ENCODE measurements at regions not wholly inside any gene's neighbourhood (a gene's known extent, or its start where the extent isn't known, plus 50 kb on each side); places are given as distances from the start of the nearest gene placed in this dataset.
"Not testable (repeated sequence)": the region's sequence is repeated elsewhere in the genome, so short reads cannot be mapped to it uniquely, and the experiment has no call there.

DNA sequence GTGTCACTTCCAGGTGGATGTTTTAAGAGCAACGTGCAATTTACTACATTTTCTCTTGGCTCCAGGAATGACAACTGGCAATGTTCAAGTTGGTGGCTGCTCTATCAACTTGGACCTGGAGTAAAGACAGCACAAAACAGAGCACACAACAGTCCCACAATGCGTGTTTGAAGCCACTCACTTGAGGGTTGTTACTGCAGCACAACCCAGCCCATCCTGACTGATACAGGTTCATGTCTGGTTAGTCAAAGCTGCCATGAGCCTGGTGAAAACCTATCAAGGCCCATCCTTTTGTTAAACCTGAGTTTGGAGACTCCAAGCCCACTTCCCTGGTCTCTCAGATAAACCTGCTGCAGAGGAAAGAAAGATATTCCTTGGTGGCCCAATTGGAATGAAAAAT is 81.1 kb upstream of the LARP1 start:
- ChIA-PET POLR2A (no interaction called here), CTCF (no interaction called here)
- no peak for DNase-seq (ENCODE audit: extremely low spot score)
- TF ChIP-seq, protein P1, sequence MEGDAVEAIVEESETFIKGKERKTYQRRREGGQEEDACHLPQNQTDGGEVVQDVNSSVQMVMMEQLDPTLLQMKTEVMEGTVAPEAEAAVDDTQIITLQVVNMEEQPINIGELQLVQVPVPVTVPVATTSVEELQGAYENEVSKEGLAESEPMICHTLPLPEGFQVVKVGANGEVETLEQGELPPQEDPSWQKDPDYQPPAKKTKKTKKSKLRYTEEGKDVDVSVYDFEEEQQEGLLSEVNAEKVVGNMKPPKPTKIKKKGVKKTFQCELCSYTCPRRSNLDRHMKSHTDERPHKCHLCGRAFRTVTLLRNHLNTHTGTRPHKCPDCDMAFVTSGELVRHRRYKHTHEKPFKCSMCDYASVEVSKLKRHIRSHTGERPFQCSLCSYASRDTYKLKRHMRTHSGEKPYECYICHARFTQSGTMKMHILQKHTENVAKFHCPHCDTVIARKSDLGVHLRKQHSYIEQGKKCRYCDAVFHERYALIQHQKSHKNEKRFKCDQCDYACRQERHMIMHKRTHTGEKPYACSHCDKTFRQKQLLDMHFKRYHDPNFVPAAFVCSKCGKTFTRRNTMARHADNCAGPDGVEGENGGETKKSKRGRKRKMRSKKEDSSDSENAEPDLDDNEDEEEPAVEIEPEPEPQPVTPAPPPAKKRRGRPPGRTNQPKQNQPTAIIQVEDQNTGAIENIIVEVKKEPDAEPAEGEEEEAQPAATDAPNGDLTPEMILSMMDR (IDR thresholded peaks at IDR 0.05; ENCODE audit: control extremely low read depth, extremely low read depth, low read depth, missing control alignments) = no peak

DNA sequence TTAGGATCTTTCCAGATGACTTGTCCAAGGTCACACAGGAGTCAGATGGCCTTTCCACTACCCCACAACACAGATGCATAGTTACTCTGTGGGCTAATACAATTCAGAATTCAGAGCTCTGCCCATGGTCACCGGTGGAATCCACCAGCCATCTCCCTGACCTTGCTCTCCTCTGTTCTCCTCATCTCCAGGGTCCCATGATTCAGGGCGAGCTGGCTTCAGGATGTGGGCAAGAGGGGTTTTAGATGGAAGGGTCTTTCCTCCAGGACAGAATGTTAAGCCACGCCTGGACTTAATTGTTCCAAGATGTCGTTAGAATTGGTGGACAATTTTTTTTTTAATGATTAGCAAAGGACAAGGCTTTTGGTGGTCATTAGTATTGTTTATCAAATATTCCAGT is 81.7 kb upstream of the LARP1 start:
- TF ChIP-seq, protein P1 (IDR thresholded peaks at IDR 0.05; ENCODE audit: control extremely low read depth, extremely low read depth, low read depth, missing control alignments) = no peak
- CTCF ChIA-PET = no interaction called here
- POLR2A ChIA-PET = no interaction called here
- no peak for DNase-seq (ENCODE audit: extremely low spot score)

GRCh38 chr5:154669913-154670312 is 85.3 kb upstream of the LARP1 start:
- ChIA-PET POLR2A (interaction anchor here (0.6 kb wide), 1 partner anchor 13 kb away, joined by 5 read pairs; no protein-coding TSS in a partner anchor), CTCF (interaction anchor here (1.1 to 1.2 kb wide), 2 partner anchors 19 kb away, joined by 3 to 4 read pairs; no protein-coding TSS in a partner anchor)
- not testable (repeated sequence) for DNase-seq (ENCODE audit: extremely low spot score)

GRCh38 chr5:154669402-154669801 is 85.8 kb upstream of the LARP1 start:
- ChIA-PET POLR2A (interaction anchor here (0.6 kb wide), 1 partner anchor 427 kb away, joined by 3 read pairs; no protein-coding TSS in a partner anchor), CTCF (interaction anchor here (1.0 to 1.1 kb wide), 3 partner anchors 8 to 18 kb away, joined by 3 read pairs; no protein-coding TSS in a partner anchor)
- no peak for DNase-seq (ENCODE audit: extremely low spot score)
- TF ChIP-seq, protein P1 (IDR thresholded peaks at IDR 0.05; ENCODE audit: control extremely low read depth, extremely low read depth, low read depth, missing control alignments) = no peak

DNA sequence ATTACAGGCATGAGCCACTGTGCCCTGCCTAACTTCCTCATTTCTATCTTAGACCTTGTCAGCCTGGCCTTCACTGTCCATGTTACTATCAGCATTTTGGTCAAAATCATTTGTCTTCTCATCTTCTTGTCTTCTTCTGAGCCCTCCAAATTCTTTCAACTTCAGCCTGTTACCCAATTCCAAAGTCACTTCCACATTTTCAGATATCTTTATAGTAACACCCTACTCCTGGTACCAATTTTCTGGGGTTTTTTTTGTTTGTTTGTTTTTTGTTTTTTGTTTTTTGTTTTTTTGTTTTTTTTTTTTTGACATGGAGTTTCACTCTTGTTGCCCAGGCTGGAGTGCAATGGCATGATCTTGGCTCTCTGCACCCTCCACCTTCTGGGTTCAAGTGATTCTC is 90.3 kb upstream of the LARP1 start:
- TF ChIP-seq, protein P1 (IDR thresholded peaks at IDR 0.05; ENCODE audit: control extremely low read depth, extremely low read depth, low read depth, missing control alignments) = no peak
- ChIA-PET CTCF (no interaction called here), POLR2A (no interaction called here)
- DNase-seq (ENCODE audit: extremely low spot score) = no peak

- POLR2A ChIA-PET = no interaction called here
- TF ChIP-seq, protein P1 (IDR thresholded peaks at IDR 0.05; ENCODE audit: control extremely low read depth, extremely low read depth, low read depth, missing control alignments) = no peak
- DNase-seq (ENCODE audit: extremely low spot score) = no peak
- CTCF ChIA-PET = interaction anchor here (0.6 kb wide), 1 partner anchor 13 kb away, joined by 3 read pairs; no protein-coding TSS in a partner anchor
Measured at GRCh38 chr5:154663424-154663823, 91.8 kb upstream of the LARP1 start.

GRCh38 chr5:154654486-154655371 is 100.4 kb upstream of the LARP1 start:
- no peak for DNase-seq (ENCODE audit: extremely low spot score)
- TF ChIP-seq, protein P1 (IDR thresholded peaks at IDR 0.05; ENCODE audit: control extremely low read depth, extremely low read depth, low read depth, missing control alignments) = no peak
- CTCF ChIA-PET = interaction anchor here (1.0 to 1.9 kb wide), 4 partner anchors 12 to 1044 kb away, joined by 3 to 4 read pairs (median 3); no protein-coding TSS in a partner anchor
- POLR2A ChIA-PET = no interaction called here
